NOMO-1 treated with DMSO at 0.1 percent for 48 hours (cell line): ENCODE measurements at regions not wholly inside any gene's neighbourhood (a gene's known extent, or its start where the extent isn't known, plus 50 kb on each side); places are given as distances from the start of the nearest gene placed in this dataset.
"Not testable (repeated sequence)": the region's sequence is repeated elsewhere in the genome, so short reads cannot be mapped to it uniquely, and the experiment has no call there.

ENCODE experiments used
- DNase-seq: peaks from one replicate; lab custom pipeline; 2025; ENCODE audit not compliant: unreplicated experiment; lab: John Stamatoyannopoulos, UW

DNA sequence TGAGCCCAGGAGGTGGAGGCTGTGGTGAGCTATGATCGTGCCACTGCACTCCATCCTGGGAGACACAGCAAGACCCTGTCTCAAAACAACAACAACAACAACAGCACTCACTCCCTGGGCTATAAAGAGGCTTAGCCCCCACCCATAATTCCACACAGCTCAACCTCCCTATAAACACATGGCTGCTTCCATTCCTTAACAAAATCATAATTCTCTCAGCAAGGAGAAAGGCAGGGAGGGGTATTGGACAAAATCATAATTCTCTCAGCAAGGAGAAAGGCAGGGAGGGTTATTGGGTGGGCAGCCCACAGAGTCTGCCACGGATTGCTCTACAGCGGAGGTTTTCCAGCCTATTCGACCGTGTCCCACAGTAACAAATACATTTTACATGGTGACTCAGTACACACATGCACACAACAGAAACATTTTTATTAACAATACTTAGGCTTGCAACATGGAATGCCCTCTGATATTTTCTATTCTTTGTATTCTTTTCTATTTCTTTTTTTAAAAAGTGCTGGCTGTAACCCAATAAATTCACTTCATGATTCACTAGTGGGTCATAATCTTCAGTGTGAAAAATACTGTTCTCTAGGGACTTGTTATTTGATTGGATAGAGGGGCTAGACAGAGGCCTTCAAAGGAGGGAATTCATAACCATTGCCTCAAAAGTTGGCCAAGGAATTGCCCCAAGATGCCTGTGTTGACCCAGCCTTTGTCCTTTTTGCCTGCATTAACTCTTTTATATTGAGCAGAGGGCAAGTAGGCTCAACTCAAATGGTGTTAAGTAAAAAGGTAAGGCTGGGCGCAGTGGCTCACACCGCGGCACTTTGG lies 50.6 kb upstream of the ZMYND8 start:
- DNase-seq: no peak

DNA sequence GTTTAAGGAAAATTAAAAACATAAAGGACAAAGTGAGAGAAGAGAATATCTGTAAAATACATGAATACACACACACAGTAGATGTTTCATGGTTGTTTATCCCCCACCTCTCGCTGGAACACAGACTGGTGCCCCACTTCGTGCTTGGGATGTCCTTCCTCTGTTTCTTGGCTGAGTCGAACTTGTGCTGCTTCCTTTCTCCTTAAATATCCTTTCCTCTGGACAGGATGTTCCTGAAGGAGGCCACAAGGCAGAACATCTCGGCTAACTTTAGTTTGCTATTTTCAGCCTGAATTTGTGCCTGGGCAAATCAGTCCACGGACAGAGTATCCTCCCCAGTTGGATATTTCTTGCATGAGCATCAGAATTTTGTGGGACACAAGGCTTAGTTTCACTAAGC lies 54.7 kb upstream of the ZMYND8 start:
- no peak for DNase-seq

- DNase-seq: no peak
Measured at GRCh38 chr20:47412083-47412482, 55.6 kb upstream of the ZMYND8 start.

- DNase-seq: no peak
Measured at GRCh38 chr20:47413189-47413588, 56.7 kb upstream of the ZMYND8 start.

DNA sequence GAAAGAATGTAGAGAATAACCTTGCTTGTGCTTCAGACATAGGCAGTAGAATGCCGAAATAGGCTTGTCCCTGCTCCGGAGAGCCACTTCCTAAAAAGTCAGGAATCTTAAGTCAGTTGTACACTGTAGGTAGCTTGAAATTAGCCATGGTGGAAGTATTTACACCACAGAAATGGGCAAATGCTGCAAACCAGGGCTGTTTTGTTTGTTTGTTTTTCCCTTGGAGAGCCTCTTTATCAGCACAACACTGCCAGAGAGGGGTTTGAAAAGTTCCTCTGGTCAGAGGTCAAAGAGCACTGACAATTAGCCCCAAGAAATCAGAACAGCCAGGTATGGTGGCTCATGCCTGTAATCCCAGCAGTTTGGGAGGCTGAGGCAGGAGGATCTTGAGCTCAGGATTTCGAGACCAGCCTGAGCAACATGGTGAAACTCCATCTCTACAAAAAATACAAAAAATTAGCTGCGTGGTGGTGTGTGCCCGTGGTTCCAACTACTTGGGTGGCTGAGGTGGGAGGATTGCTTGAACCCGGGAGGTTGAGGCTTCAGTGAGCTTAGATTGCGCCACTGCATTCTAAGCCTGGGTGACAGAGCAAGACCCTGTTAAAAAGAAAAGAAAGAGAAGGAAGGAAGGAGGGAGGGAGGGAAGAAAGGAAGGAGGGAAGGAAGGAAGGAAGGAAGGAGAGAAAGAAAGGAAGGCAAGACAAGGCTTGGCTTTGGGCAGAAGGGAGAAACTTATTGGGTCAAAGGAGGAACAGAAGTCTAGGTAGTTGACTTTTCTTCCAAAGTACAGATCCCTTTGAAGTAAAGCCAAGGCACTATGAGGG lies 61.0 kb upstream of the ZMYND8 start:
- no peak for DNase-seq

GRCh38 chr20:47418069-47418757 lies 61.7 kb upstream of the ZMYND8 start:
- DNase-seq: no peak

DNA sequence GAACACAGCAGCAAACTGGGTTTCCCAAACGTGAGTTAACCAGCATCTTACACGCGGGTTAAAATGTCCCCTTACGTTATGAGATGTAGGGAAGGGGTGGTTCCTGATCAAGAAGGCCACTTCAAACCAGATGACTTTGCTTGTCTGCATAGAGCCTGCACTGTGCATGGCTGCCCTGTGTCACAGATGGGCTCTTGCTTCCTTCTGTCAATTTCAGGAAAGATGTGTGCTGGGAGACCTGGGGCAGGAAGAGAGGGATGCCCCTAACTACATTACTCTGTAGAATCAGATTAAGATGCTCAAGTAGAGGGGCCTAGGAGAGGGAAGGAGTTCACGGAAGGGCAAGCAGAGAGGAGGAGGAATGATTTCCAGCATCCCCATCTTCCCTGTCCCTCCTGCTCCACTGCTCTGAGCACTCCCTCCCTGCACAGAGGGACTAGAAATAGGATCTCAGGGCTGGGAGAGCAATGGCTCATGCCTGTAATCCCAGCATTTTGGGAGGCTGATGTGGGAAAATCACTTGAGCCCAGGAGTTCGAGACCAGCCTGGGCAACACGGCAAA lies 63.5 kb upstream of the ZMYND8 start:
- DNase-seq: no peak

DNA sequence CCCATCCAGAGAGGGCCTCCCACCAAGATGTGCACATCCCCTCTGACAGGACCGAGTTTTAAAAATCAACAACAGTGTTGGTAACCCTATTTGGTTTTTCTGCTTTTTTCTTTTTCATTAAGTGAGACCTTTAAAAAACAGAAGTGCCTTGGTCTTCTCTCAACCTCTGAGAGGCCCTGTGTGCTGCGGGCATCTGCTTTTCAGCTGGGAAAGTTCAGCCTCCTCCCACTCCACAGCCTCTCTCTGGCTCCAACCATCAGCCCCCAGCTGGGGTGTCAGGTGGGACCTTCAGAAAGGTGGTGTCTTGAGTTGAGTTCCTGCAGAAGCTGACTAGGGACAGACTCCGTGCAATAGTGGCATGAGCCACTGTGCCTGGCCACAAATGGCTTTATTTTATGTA lies 64.6 kb upstream of the ZMYND8 start:
- peak; percentile 13 for DNase-seq

DNA sequence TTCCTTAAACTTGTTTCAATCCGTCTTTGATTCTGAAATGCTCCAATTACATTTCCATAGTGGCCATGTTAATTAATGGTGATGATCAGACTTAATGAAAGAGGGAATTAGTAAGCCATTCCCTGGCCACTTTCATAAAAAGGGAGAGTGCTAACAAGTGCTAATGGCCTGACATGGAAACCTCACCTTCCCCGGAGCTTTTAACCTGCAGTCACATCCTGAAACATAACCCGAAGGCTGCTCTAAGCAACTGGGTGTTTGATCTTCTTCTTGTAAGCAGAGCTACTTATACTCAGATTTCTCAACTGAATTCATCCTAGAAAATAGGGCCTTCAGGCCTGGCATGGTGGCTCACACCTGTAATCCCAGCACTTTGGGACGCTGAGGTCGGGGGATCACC lies 67.1 kb upstream of the ZMYND8 start:
- DNase-seq: no peak

GRCh38 chr20:47427067-47427466 lies 70.6 kb upstream of the ZMYND8 start:
- no peak for DNase-seq

- peak; percentile 42 for DNase-seq
Measured at GRCh38 chr20:47427746-47428145, 71.2 kb upstream of the ZMYND8 start.

DNA sequence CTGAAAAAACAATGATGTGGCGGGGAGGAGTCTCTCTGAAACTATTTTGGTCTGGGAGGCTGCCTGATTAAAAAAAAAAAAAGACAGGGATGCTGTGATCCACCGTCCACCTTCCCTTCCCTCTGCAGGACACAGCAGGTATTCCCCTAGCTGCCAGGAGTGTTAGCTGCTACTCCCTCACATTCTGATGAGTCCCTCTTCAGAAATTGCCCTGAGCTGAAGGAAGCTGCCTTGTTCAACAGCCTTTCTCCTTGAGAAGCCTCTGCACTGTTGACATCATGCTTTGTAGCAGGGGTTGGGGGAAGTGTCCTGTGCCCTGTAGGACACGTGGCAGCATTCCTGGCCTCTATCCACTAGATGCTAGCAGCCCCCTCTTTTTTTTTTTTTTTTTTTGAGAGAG lies 71.7 kb upstream of the ZMYND8 start:
- DNase-seq: no peak

- DNase-seq: no peak
Measured at GRCh38 chr20:47428851-47429336, 72.4 kb upstream of the ZMYND8 start.

GRCh38 chr20:47429409-47429808 lies 72.3 kb upstream of the NCOA3 start:
- DNase-seq: no peak

DNA sequence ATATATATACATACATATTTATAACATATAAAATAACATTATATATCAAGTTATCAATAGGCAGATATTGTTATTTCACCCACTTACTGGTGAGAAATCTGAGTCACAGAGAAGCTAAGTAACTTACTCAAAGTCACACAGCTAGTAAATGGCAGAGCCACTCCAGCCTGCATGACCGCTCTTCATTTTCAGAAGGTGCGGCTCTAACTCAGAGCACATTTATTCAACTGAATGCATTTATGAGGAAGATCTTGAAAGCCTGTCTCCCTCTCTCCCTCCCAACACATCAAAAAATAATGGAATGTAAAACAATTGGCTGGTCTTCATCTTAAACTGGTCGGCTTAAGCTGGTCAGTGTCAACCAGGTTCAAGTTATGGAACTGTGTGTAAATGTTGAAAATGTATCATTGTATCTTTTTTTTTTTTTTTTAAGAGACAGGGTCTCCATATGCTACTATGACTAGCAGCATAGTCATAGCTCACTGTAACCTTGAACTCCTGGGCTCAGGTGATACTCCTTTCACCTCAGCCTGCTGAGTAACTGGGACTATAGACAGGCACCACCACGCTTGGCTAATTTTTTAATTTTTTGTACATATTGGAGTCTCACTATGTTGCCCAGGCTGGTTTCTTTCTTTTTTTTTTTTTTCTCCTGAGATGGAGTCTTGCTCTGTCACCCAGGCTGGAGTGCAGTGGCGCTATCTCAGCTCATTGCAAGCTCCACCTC lies 70.7 kb upstream of the NCOA3 start:
- DNase-seq: no peak

DNA sequence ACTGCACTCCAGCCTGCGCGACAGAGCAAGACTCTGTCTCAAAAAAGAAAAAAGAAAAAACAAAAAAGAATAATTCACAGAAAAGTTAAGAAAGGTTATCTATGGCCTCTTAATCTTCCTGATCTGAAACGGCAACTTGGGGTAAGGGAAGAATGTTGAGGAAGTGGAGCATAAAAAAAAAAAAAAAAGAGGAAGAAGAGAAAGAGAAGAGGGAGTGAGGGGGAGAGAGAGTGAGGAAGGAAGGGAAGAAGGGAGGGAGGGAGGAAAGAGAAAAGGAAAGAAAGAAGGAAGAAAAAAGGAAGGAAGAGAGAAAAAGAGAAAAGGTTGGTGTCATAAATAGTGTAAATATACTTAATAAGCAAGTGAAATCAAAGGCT lies 68.9 kb upstream of the NCOA3 start:
- peak; percentile 15 for DNase-seq

- DNase-seq: not testable (repeated sequence)
Measured at GRCh38 chr20:47434128-47434779, 67.4 kb upstream of the NCOA3 start.

DNA sequence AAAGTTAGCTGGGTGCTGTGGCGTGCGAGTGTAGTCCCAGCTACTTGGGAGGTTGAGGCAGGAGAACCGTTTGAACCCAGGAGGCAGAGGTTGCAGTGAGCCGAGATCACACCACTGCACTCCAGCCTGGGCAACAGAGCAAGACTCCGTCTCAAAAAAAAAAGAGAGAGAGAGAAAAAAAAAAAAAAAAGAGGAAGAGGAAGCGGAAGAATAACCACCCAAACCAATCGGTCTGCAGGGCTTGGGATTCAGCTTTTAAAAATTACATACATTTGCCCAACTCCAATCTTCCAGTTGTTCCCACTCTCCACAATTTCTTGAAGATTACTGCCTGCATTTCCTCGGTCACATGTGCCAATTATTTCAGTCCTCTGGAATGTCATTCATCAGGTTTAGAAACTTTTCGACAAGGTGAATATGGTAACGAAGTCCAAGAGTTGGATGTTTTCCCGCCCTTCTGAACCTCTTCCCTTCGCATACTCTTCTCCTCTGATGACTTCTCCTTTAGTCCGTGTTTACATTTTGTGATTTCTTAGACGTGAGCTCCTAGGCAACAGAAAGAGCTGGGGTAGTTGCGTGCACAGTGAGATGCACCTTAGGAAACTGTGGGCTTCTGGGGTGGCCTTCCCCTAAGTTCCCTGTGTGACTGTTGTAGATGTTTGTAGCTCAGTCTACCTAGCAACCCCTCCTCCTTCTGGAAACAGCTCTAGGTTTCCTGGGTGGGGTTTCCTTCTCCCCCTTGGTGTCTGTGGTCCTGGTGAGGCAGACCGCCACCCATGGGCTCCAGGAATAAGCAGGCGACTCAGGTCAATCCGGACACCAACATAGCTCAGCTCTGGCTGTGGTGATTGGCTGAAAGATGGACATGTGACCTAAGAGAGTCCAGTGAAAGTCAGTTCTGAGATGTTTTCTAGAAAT lies 63.0 kb upstream of the NCOA3 start:
- peak; percentile 30 for DNase-seq
